GM12878 (cell line): ENCODE measurements at regions not wholly inside any gene's neighbourhood (a gene's known extent, or its start where the extent isn't known, plus 50 kb on each side); places are given as distances from the start of the nearest gene placed in this dataset.

ENCODE experiments used
- ATAC-seq: fragments of 200-7000 bp; cut with Tn5 transposase; 3 replicates; pipeline ENCODE4 v1.9.1; 2020; ENCODE audit warnings: mild to moderate bottlenecking, moderate library complexity
- BruUV-seq: library from RNA; stranded (reverse); fragments of 400-500 nt; replicated peaks from 2 replicates; lab custom pipeline; 2021; lab: Mats Ljungman, UMichigan
- CTCF ChIA-PET: fragments of 300-600 bp; sonication (Branson Sonifier 250); formaldehyde crosslinking; extraction: SDS; loops from one replicate; lab custom pipeline; 2021; ENCODE audit warnings: inconsistent platforms; lab: Yijun Ruan, JAX
- POLR2A ChIA-PET: fragments of 350-600 bp; formaldehyde crosslinking; extraction: SDS; loops from one replicate; lab custom pipeline; 2021; ENCODE audit warnings: inconsistent platforms; lab: Charles Lee
- RAD21 ChIA-PET: fragments of 300-600 bp; sonication (Branson Sonifier 250); formaldehyde crosslinking; loops from one replicate; lab custom pipeline; 2023; ENCODE audit warnings: antibody characterized with exemption; ENCODE audit not compliant: unreplicated experiment; lab: Charles Lee
- SMC1A ChIA-PET: fragments of 300-600 bp; sonication (Branson Sonifier 250); formaldehyde crosslinking; loops from one replicate; lab custom pipeline; 2023; ENCODE audit not compliant: unreplicated experiment, uncharacterized antibody; lab: Charles Lee
- DNase-seq: peaks from one replicate; pipeline ENCODE4 v3.0.0-alpha.2; 2011; ENCODE audit warnings: low read depth, low spot score
- FAIRE-seq: peaks from 3 replicates; lab custom pipeline; 2011; peaks lifted over from hg19 to GRCh38; lab: Jason Lieb, UNC
- H2AFZ ChIP-seq: 2 replicates; pipeline ENCODE4 v1.6.0; 2011; ENCODE audit warnings: low read depth, low read length, control low read depth; ENCODE audit not compliant: control insufficient read depth
- H3K27ac ChIP-seq: 2 replicates; pipeline ENCODE4 v1.5.1; 2011; ENCODE audit warnings: control low read depth; ENCODE audit not compliant: control insufficient read depth, insufficient read depth
- H3K27me3 ChIP-seq, 2 experiments: replicated peaks in 1 of 2; 2 replicates each; pipeline versions ENCODE4 v1.6.0 to v1.6.1; 2011; ENCODE audit warnings: low read length in 1 of 2; ENCODE audit not compliant: control insufficient read depth in 2 of 2, insufficient read depth in 2 of 2
- H3K36me3 ChIP-seq, 2 experiments: 2 replicates each; pipeline ENCODE4 v1.5.1; 2011; ENCODE audit warnings: low read length in 1 of 2; ENCODE audit not compliant: control insufficient read depth in 2 of 2, insufficient read depth in 2 of 2
- H3K4me1 ChIP-seq: 2 replicates; pipeline ENCODE4 v1.6.1; 2011; ENCODE audit warnings: mild to moderate bottlenecking, low read length, moderate library complexity, mixed read lengths; ENCODE audit not compliant: control insufficient read depth, insufficient read depth
- H3K4me2 ChIP-seq: 2 replicates; pipeline ENCODE4 v1.6.0; 2011; ENCODE audit warnings: control low read depth; ENCODE audit not compliant: control insufficient read depth, insufficient read depth
- H3K4me3 ChIP-seq: fragments of 200-600 bp; sonication (generic); 2 replicates; pipeline ENCODE4 v1.5.1; 2016
- H3K79me2 ChIP-seq: 2 replicates; pipeline ENCODE4 v1.6.0; 2011; ENCODE audit warnings: low read length; ENCODE audit not compliant: control insufficient read depth, insufficient read depth
- H3K9ac ChIP-seq: 2 replicates; pipeline ENCODE4 v1.8.0; 2011; ENCODE audit warnings: low read length, control low read depth, mixed read lengths; ENCODE audit not compliant: control insufficient read depth, insufficient read depth
- H3K9me3 ChIP-seq: replicated peaks from 3 replicates; pipeline ENCODE4 v1.5.1; 2011; ENCODE audit warnings: mild to moderate bottlenecking, low read length; ENCODE audit not compliant: control insufficient read depth, insufficient read depth
- H4K20me1 ChIP-seq: 2 replicates; pipeline ENCODE4 v1.6.0; 2011; ENCODE audit not compliant: control insufficient read depth, insufficient read depth
- CBFB ChIP-seq: IDR thresholded peaks from 2 replicates; pipeline ENCODE4 v1.6.1; 2016; ENCODE audit warnings: antibody characterized with exemption, low read depth
- CHD1 ChIP-seq: IDR thresholded peaks from 2 replicates; pipeline ENCODE4 v1.6.1; 2012; ENCODE audit warnings: low read depth, low read length, improper control_type of control experiment
- EP300 ChIP-seq, 2 experiments: fragments of 150-350 bp in 1 of 2; IDR thresholded peaks; 2 replicates each; pipeline ENCODE4 v1.6.1; 2011 to 2012; ENCODE audit warnings: low read depth in 2 of 2, low read length in 2 of 2, borderline replicate concordance in 1 of 2, improper control_type of control experiment in 1 of 2, inconsistent platforms in 1 of 2; ENCODE audit not compliant: control insufficient read depth in 1 of 2
- FOXK2 ChIP-seq: fragments of 450-650 bp; IDR thresholded peaks from 2 replicates; pipeline ENCODE4 v1.6.1; 2017; ENCODE audit warnings: mild to moderate bottlenecking, moderate library complexity
- FOXM1 ChIP-seq: IDR thresholded peaks from 2 replicates; pipeline ENCODE4 v1.6.1; 2012; ENCODE audit warnings: low read depth, mild to moderate bottlenecking, inconsistent platforms, low read length, moderate library complexity
- JUND ChIP-seq: IDR thresholded peaks from 2 replicates; pipeline ENCODE4 v1.6.1; 2012; ENCODE audit warnings: low read depth, mild to moderate bottlenecking, low read length, improper control_type of control experiment, moderate library complexity
- KLF5 ChIP-seq: fragments of 450-650 bp; IDR thresholded peaks from 2 replicates; pipeline ENCODE4 v1.6.1; 2014; ENCODE audit warnings: mild to moderate bottlenecking; ENCODE audit not compliant: partially characterized antibody
- MTA3 ChIP-seq: IDR thresholded peaks from 2 replicates; pipeline ENCODE4 v1.6.1; 2012; ENCODE audit warnings: low read length, inconsistent platforms, borderline replicate concordance
- MYB ChIP-seq: fragments of 150-350 bp; IDR thresholded peaks from 2 replicates; pipeline ENCODE4 v1.6.1; 2014; ENCODE audit warnings: mild to moderate bottlenecking, low read depth, low read length, borderline replicate concordance
- NR2F1 ChIP-seq: fragments of 450-650 bp; conservative IDR thresholded peaks from 2 replicates; pipeline ENCODE4 v1.6.1; 2017; ENCODE audit warnings: mild to moderate bottlenecking
- POLR2AphosphoS5 ChIP-seq: IDR thresholded peaks from 2 replicates; pipeline ENCODE4 v1.6.1; 2011; ENCODE audit warnings: mild to moderate bottlenecking, low read length, inconsistent platforms
- RELA ChIP-seq: fragments of 450-650 bp; IDR thresholded peaks from 2 replicates; pipeline ENCODE4 v1.8.0; 2014; ENCODE audit warnings: borderline replicate concordance; ENCODE audit not compliant: partially characterized antibody
- SREBF2 ChIP-seq: IDR thresholded peaks from 2 replicates; pipeline ENCODE4 v1.6.1; 2012; ENCODE audit warnings: mild to moderate bottlenecking, low read length
- STAT1 ChIP-seq: fragments of 450-650 bp; conservative IDR thresholded peaks from 2 replicates; pipeline ENCODE4 v1.6.1; 2014; ENCODE audit warnings: antibody characterized with exemption, mild to moderate bottlenecking
- TCF12 ChIP-seq: IDR thresholded peaks from 2 replicates; pipeline ENCODE4 v1.6.1; 2011; ENCODE audit warnings: low read depth, mild to moderate bottlenecking, low read length
- ZNF274 ChIP-seq: IDR thresholded peaks from one replicate; pipeline ENCODE4 v1.8.0; 2011; ENCODE audit not compliant: insufficient read length, insufficient read depth
- ZZZ3 ChIP-seq: IDR thresholded peaks from 2 replicates; pipeline ENCODE4 v1.6.1; 2011; ENCODE audit warnings: low read depth; ENCODE audit not compliant: control insufficient read depth, insufficient read length
- WGBS: methylation state at CpG from one replicate; pipeline ENCODE4 v1.1.6; 2016; ENCODE audit warnings: low lambda C conversion rate; ENCODE audit not compliant: insufficient replicate concordance, insufficient coverage; ENCODE audit errors: missing lambda C conversion rate; 5-methylcytosine and 5-hydroxymethylcytosine counted together
- in situ Hi-C: fragments of 300-500 bp; cut with MboI; formaldehyde crosslinking; loops from 9 replicates; pipeline ENCODE4 v1.14.3; 2018; ENCODE audit warnings: mixed read lengths
- intact Hi-C: fragments of 100-400 bp; cut with micrococcal nuclease; formaldehyde crosslinking; loops from one replicate; pipeline ENCODE4 v1.14.2; 2022; ENCODE audit not compliant: unreplicated experiment
- TF ChIP-seq, protein P1 (sequence below): fragments of 450-650 bp; formaldehyde crosslinking; IDR thresholded peaks from 2 replicates; pipeline ENCODE4 v1.4.0; 2020; ENCODE audit warnings: mild to moderate bottlenecking, moderate library complexity
- TF ChIP-seq, protein P2 (sequence below), 3 experiments: IDR thresholded peaks in 2 of 3; conservative IDR thresholded peaks in 1 of 3; 2 replicates each; pipeline ENCODE4 v1.5.1; 2011; ENCODE audit warnings: low read depth in 3 of 3, low read length in 3 of 3, mild to moderate bottlenecking in 3 of 3, control low read depth in 2 of 3, moderate library complexity in 2 of 3, inconsistent platforms in 1 of 3, mixed read lengths in 1 of 3; ENCODE audit not compliant: control insufficient read depth in 2 of 3, insufficient read depth in 1 of 3; ENCODE audit errors: extremely low read depth in 1 of 3
- TF ChIP-seq, protein P3 (sequence below): IDR thresholded peaks from 2 replicates; pipeline ENCODE4 v1.6.1; 2011; ENCODE audit warnings: borderline replicate concordance, low read depth, mild to moderate bottlenecking, moderate library complexity, mixed read lengths, low read length; ENCODE audit not compliant: insufficient read depth; ENCODE audit errors: extremely low read length

DNA sequence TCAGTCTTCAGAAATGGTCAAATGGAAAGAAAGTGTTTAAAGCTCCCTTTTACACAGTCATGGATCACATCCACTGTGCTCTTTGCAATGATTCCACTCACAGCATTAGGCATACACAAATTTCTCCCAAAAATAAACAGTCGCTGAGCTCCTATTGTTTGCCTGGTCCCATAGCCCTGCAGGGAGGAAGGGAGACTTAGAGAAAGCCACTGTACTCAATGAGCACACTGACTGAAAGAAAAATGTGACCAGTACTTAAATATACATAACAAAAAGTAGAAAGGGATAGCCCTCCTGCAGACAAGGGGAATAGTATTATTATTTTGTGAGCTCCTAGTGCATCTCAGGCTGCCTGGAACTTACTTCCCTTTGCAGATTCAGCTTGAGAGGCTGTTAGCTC lies 853.2 kb downstream of the GRID1 start (continued):
- TF ChIP-seq MTA3 (no peak), FOXM1 (no peak), MYB (no peak), ZNF274 (no peak), RELA (no peak), SREBF2 (no peak), POLR2AphosphoS5 (no peak), CHD1 (no peak), CBFB (no peak)
- TF ChIP-seq, protein P1, sequence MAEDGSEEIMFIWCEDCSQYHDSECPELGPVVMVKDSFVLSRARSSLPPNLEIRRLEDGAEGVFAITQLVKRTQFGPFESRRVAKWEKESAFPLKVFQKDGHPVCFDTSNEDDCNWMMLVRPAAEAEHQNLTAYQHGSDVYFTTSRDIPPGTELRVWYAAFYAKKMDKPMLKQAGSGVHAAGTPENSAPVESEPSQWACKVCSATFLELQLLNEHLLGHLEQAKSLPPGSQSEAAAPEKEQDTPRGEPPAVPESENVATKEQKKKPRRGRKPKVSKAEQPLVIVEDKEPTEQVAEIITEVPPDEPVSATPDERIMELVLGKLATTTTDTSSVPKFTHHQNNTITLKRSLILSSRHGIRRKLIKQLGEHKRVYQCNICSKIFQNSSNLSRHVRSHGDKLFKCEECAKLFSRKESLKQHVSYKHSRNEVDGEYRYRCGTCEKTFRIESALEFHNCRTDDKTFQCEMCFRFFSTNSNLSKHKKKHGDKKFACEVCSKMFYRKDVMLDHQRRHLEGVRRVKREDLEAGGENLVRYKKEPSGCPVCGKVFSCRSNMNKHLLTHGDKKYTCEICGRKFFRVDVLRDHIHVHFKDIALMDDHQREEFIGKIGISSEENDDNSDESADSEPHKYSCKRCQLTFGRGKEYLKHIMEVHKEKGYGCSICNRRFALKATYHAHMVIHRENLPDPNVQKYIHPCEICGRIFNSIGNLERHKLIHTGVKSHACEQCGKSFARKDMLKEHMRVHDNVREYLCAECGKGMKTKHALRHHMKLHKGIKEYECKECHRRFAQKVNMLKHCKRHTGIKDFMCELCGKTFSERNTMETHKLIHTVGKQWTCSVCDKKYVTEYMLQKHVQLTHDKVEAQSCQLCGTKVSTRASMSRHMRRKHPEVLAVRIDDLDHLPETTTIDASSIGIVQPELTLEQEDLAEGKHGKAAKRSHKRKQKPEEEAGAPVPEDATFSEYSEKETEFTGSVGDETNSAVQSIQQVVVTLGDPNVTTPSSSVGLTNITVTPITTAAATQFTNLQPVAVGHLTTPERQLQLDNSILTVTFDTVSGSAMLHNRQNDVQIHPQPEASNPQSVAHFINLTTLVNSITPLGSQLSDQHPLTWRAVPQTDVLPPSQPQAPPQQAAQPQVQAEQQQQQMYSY (CRISPR knock-in tag) = no peak
- TF ChIP-seq, all 136 proteins: peak for 0

DNA sequence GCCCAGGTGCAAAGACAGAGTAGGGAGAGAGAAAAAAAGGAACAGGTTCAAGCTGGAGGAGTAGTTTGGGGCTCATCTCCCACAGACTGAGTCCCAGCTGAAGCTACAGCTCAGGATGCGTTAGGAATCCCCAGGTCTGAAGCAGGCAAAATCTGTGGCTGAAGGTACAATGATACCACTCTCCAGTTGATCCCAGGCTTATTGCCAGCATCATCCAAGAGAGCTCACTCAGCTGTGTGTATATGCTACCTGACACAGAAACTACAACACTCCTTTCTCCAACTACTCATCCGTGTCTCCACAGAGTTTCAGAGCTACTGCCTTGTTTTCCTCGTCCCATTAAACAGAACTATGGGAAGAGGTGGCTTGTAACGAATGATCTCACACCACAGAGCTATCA lies 851.3 kb downstream of the GRID1 start:
- intact Hi-C loops (no loop called here), in situ Hi-C loops (no loop called here)
- RAD21 ChIA-PET = no interaction called here
- no TSS peak for BruUV-seq
- Histone ChIP-seq H3K27me3 (no peaks in the 10 kb centered on the region), H3K4me2 (no peak overlapping the region), H3K9ac (no peak overlapping the region), H3K4me3 (no peak overlapping the region), H2AFZ (no peak overlapping the region), H3K79me2 (no peaks in the 10 kb centered on the region), H3K36me3 (no peaks in the 10 kb centered on the region), H3K4me1 (no peaks in the 10 kb centered on the region), H3K9me3 (no peaks in the 10 kb centered on the region), H3K27ac (no peak overlapping the region), H4K20me1 (no peaks in the 10 kb centered on the region)
- DNase-seq = no peak
- FAIRE-seq = no peak
- POLR2A ChIA-PET = no interaction called here
- 0% methylated on average over 4 of the region's 4 CpGs for WGBS
- no peak for ATAC-seq
- SMC1A ChIA-PET = no interaction called here
- CTCF ChIA-PET = no interaction called here
- no peak for TF ChIP-seq KLF5
- no peak for TF ChIP-seq NR2F1
- TF ChIP-seq STAT1 = no peak
- no peak for TF ChIP-seq ZZZ3
- TF ChIP-seq JUND = no peak
- TF ChIP-seq, protein P2, sequence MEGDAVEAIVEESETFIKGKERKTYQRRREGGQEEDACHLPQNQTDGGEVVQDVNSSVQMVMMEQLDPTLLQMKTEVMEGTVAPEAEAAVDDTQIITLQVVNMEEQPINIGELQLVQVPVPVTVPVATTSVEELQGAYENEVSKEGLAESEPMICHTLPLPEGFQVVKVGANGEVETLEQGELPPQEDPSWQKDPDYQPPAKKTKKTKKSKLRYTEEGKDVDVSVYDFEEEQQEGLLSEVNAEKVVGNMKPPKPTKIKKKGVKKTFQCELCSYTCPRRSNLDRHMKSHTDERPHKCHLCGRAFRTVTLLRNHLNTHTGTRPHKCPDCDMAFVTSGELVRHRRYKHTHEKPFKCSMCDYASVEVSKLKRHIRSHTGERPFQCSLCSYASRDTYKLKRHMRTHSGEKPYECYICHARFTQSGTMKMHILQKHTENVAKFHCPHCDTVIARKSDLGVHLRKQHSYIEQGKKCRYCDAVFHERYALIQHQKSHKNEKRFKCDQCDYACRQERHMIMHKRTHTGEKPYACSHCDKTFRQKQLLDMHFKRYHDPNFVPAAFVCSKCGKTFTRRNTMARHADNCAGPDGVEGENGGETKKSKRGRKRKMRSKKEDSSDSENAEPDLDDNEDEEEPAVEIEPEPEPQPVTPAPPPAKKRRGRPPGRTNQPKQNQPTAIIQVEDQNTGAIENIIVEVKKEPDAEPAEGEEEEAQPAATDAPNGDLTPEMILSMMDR (IDR thresholded peaks at IDR 0.05 in 2 of 3, conservative IDR thresholded peaks at IDR 0.05 in 1 of 3; ENCODE audit: control insufficient read depth in 2 of 3, extremely low read depth in 1 of 3, insufficient read depth in 1 of 3, low read depth in 3 of 3, low read length in 3 of 3) = no peak
- no peak for TF ChIP-seq EP300 (IDR thresholded peaks at IDR 0.05; ENCODE audit: borderline replicate concordance in 1 of 2, control insufficient read depth in 1 of 2, low read depth in 2 of 2, low read length in 2 of 2)
- no peak for TF ChIP-seq FOXK2
- TF ChIP-seq, protein P3, sequence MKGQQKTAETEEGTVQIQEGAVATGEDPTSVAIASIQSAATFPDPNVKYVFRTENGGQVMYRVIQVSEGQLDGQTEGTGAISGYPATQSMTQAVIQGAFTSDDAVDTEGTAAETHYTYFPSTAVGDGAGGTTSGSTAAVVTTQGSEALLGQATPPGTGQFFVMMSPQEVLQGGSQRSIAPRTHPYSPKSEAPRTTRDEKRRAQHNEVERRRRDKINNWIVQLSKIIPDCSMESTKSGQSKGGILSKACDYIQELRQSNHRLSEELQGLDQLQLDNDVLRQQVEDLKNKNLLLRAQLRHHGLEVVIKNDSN = no peak
- TF ChIP-seq TCF12 = no peak
